Activated CD4-positive, alpha-beta memory T cell treated with anti-CD3 and anti-CD28 coated beads, Interleukin-2, amount 10 ng/mL, durations not matched to agents 7 days and 5 days (primary cell): ENCODE measurements at regions not wholly inside any gene's neighbourhood (a gene's known extent, or its start where the extent isn't known, plus 50 kb on each side); places are given as distances from the start of the nearest gene placed in this dataset.

Experiments
- CTCF ChIA-PET: fragments of 350-600 bp; sonication (Branson Sonifier 250); formaldehyde crosslinking; loops from one replicate; lab custom pipeline; 2021; ENCODE audit warnings: antibody characterized with exemption, inconsistent platforms; lab: Charles Lee
- POLR2A ChIA-PET: fragments of 350-600 bp; sonication (Branson Sonifier 250); formaldehyde crosslinking; loops from one replicate; lab custom pipeline; 2021; ENCODE audit warnings: antibody characterized with exemption; lab: Charles Lee
- DNase-seq: peaks from one replicate; pipeline ENCODE4 v3.0.0-alpha.2; 2020
- H3K27ac Mint-ChIP-seq: one replicate; pipeline ENCODE4 v1.8.0; 2021; ENCODE audit warnings: mild to moderate bottlenecking, mixed read lengths
- H3K27me3 Mint-ChIP-seq: one replicate; pipeline ENCODE4 v1.8.0; 2021; ENCODE audit warnings: mixed read lengths
- H3K36me3 Mint-ChIP-seq: one replicate; pipeline ENCODE4 v1.8.0; 2021; ENCODE audit warnings: low read depth, mixed read lengths
- H3K4me1 Mint-ChIP-seq: one replicate; pipeline ENCODE4 v1.8.0; 2021; ENCODE audit warnings: mixed read lengths
- H3K4me3 Mint-ChIP-seq: one replicate; pipeline ENCODE4 v1.8.0; 2021; ENCODE audit warnings: mild to moderate bottlenecking, mixed read lengths
- H3K9me3 Mint-ChIP-seq: one replicate; pipeline ENCODE4 v1.8.0; 2021; ENCODE audit warnings: mixed read lengths

DNA sequence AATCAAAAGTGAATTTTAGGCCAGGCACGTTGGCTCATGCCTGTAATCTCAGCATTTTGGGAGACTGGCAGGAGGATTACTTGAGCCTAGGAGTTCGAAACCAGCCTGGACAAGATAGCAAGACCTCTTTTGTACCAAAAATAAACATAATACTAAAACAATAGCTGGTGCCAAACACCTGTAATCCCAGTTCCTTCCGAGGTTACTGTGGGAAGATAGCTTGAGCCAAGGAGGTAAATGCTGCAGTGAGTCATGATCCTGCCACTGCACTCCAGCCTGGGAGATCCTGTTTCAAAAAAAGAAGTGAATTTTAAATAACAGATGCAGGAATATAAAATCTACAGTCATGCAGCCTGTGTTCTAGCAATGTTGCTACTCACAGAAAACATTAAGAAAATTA, 488.3 kb downstream of the PPARGC1A start:
- DNase-seq = no peak
- ChIA-PET POLR2A (no interaction called here), CTCF (no interaction called here)
- no peak overlapping the region for H3K4me3 Mint-ChIP-seq
- no peaks in the 10 kb centered on the region for H3K27me3 Mint-ChIP-seq
- H3K4me1 Mint-ChIP-seq = no peaks in the 10 kb centered on the region
- peaks cover 10% of the 10 kb centered on the region for H3K9me3 Mint-ChIP-seq
- no peaks in the 10 kb centered on the region for H3K36me3 Mint-ChIP-seq
- H3K27ac Mint-ChIP-seq = no peak overlapping the region

DNA sequence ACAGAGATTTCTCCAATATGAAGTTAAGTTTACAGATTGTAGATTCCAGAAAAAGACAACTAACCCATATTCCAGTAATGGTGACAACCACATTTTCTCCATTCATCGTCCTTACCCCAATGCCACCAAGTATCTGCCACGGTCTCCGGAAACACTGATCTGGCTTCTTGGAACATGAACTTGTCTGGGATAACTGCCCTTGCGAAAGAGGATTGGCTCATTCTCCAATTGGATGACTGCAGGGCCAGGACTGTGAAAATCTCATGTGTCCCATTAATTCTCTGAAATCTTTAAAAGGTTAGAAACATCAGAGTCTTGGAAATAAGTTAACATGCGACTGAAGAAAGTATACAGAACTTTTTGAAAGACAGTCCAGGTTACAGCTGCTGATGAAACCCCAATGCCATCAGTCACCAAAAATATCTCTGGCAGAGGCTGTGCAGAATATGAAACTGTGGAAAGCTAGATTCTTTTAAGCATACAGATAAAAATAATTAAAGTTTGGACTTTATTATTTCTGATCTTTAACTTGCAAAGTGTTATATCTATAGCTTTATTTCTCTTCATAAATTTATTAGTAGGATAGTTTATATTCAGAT, 496.9 kb downstream of the PPARGC1A start:
- Mint-ChIP-seq H3K4me1 (no peaks in the 10 kb centered on the region), H3K9me3 (peaks cover 8% of the 10 kb centered on the region), H3K27me3 (no peaks in the 10 kb centered on the region), H3K27ac (no peak overlapping the region), H3K36me3 (no peaks in the 10 kb centered on the region), H3K4me3 (no peak overlapping the region)
- POLR2A ChIA-PET = no interaction called here
- CTCF ChIA-PET = interaction anchor here (0.6 kb wide), 1 partner anchor 19 kb away, joined by 3 read pairs; no protein-coding TSS in a partner anchor
- no peak for DNase-seq

DNA sequence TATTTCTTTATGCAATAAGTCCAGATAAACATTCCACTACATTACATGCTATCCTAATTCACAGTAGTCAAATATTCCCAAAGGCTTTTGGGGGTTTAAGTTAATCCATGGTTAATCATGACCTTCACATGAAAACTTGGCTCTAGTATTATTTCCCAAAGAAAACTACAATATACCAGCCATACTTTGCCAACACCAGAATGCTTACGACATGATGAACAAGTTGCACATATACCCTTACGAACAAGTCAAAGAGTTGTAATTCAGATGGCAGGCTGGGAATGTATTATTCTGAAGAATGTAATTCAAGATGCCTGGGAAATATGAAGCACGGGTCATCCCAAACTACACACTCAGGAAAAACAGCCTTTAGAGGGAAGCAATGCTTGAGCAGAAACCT, 499.6 kb downstream of the PPARGC1A start:
- no peaks in the 10 kb centered on the region for H3K27me3 Mint-ChIP-seq

DNA sequence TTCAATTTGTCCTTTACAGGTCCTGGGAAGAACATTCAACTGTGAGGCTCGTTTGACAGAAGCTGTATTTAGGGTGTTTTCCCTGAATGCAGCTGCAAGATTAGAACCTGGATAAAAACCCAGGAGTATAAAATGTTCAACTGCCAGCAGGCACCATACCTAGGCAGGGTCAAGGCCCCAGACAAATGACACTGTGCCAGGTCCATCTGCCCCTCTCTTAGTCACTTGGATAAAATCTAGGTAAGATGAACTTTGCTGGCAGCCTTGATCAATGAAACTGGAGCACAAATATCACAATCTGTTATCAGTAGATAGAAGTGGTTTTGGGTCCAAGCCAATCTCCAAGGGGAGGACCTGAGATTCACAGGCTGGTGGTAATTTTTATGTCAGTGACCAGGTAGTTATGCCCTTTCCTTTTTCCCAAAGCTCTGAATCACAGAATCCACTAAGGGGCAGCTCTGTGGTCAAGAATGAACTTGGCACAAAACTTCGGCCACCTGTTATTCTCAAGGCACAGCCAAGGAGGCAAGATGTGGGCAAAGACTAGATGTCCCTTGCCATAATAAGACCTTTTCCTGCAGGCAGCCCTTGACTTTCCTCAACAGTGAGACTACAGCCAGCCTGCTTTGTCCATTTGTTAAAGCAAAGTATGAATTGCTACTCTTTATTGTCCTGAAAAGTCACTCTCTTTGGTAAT, 501.0 kb downstream of the PPARGC1A start:
- H3K36me3 Mint-ChIP-seq = no peaks in the 10 kb centered on the region
- H3K27ac Mint-ChIP-seq = no peak overlapping the region
- no peaks in the 10 kb centered on the region for H3K27me3 Mint-ChIP-seq
- peaks cover 4% of the 10 kb centered on the region for H3K9me3 Mint-ChIP-seq
- CTCF ChIA-PET = no interaction called here
- H3K4me1 Mint-ChIP-seq = no peaks in the 10 kb centered on the region
- POLR2A ChIA-PET = no interaction called here
- no peak overlapping the region for H3K4me3 Mint-ChIP-seq
- DNase-seq = no peak

More for the DNA sequence above, 499.6 kb downstream of the PPARGC1A start:
- Mint-ChIP-seq H3K4me3 (no peak overlapping the region), H3K27ac (no peak overlapping the region), H3K9me3 (peaks cover 5% of the 10 kb centered on the region), H3K4me1 (no peaks in the 10 kb centered on the region), H3K36me3 (no peaks in the 10 kb centered on the region)
- CTCF ChIA-PET = no interaction called here
- POLR2A ChIA-PET = no interaction called here
- DNase-seq = no peak

DNA sequence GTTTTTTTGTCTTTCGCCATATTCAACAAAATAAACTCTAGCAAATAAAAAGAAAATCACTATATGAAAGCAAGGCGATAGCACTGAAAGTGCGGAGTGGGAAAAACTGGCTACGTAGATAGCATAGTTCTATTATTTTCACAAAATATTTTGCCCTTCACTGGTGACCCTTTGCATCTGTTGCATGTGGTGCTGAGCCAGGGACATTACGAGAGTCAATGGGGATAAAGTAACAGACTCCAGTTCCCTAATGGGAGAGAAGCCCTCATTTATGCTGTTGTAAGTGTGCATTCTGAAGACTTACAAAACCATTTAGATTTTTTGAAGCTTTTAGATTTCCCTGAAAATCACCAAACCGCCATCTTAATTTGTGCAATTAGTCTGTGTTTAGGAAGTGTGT, 501.6 kb downstream of the PPARGC1A start:
- Mint-ChIP-seq H3K4me3 (no peak overlapping the region), H3K4me1 (no peaks in the 10 kb centered on the region), H3K36me3 (no peaks in the 10 kb centered on the region), H3K27me3 (no peaks in the 10 kb centered on the region), H3K27ac (no peak overlapping the region), H3K9me3 (peaks cover 4% of the 10 kb centered on the region)
- no peak for DNase-seq
- CTCF ChIA-PET = no interaction called here
- POLR2A ChIA-PET = no interaction called here

DNA sequence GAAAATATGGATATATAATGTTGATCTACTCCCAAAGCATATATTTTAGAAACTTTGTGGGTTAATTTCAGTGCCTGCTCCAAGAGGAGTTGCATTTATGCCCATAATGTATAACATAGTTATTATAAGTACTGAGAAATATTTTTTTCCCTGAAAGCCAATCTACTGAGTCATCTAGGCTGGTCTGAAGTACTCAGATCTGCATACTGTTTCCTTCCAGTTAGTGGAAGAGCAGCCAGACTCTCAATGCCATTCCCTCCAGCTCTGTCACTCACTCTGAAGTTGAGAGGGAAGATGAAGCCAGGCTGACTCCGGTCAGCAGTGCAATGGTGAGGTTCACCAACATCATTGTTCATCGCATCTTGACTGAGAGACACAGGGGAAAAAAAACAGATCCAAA, 505.1 kb downstream of the PPARGC1A start:
- ChIA-PET CTCF (no interaction called here), POLR2A (no interaction called here)
- no peak overlapping the region for H3K4me3 Mint-ChIP-seq
- no peak for DNase-seq
- peaks cover 2% of the 10 kb centered on the region for H3K9me3 Mint-ChIP-seq
- H3K27me3 Mint-ChIP-seq = no peaks in the 10 kb centered on the region
- H3K27ac Mint-ChIP-seq = no peak overlapping the region
- no peaks in the 10 kb centered on the region for H3K36me3 Mint-ChIP-seq
- H3K4me1 Mint-ChIP-seq = no peaks in the 10 kb centered on the region

DNA sequence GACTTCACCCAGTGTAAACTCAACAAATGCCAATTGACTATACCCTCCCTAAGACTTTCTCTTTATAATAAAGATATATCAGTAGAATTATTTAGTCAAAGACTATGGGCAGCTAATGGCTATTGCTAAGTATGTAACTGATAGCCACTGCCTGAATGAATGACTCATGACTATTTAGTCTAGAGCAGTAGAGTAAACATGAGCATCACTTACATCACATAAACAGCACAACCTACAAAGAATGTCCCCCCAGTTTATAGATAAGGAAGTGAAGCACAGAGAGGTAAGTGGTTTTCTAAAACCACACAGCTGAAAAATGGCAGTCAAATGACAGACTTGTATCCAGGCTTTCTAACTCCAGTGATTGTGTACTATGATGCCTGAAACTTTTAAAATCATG, 507.0 kb downstream of the PPARGC1A start:
- Mint-ChIP-seq H3K9me3 (peaks cover 2% of the 10 kb centered on the region), H3K36me3 (no peaks in the 10 kb centered on the region), H3K4me1 (no peaks in the 10 kb centered on the region), H3K4me3 (no peak overlapping the region), H3K27me3 (no peaks in the 10 kb centered on the region), H3K27ac (no peak overlapping the region)
- POLR2A ChIA-PET = no interaction called here
- CTCF ChIA-PET = no interaction called here
- DNase-seq = no peak

DNA sequence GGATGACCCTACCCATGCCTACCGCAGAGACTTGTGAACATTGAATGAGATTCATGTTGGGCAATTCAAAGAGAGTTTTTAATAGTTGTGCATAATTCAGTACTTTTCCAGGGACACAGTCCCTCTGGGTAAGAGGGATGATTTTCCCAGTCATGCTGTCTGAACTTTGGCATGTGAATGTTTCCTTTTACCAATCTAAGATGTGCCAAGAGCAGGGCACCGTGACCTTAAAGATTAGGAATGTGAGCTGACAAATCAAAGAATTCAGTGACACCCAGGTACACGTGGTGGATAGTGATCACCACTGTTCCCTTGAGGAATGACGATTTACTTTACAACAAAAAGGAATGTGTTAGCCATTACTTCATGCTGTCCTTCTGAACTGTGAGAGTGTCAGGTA, 515.6 kb downstream of the PPARGC1A start:
- no peak overlapping the region for H3K4me3 Mint-ChIP-seq
- H3K4me1 Mint-ChIP-seq = no peaks in the 10 kb centered on the region
- no peak for DNase-seq
- H3K9me3 Mint-ChIP-seq = no peaks in the 10 kb centered on the region
- no peaks in the 10 kb centered on the region for H3K36me3 Mint-ChIP-seq
- ChIA-PET POLR2A (no interaction called here), CTCF (no interaction called here)
- H3K27me3 Mint-ChIP-seq = no peaks in the 10 kb centered on the region
- H3K27ac Mint-ChIP-seq = no peak overlapping the region

DNA sequence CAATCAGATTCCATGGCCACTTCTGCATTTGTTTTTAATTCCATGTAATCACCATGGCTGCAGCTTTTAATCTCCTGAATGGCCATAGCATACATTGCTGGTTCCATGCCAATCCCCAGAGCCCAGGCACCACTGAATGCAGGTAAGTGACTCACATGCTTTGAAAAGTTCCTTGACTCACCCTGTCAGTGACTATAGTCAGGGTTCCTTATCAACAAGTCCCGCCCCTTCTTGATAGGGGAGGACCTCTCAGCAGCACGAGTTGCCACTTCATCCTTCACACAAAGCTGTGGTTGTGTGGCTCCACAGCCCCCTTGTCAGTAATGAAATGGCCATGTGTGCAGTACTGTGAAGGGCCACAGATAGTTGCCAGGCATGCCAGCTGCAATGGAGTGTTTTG, 516.6 kb downstream of the PPARGC1A start:
- H3K4me1 Mint-ChIP-seq = no peaks in the 10 kb centered on the region
- no peaks in the 10 kb centered on the region for H3K27me3 Mint-ChIP-seq
- no peak overlapping the region for H3K4me3 Mint-ChIP-seq
- CTCF ChIA-PET = no interaction called here
- no peaks in the 10 kb centered on the region for H3K36me3 Mint-ChIP-seq
- H3K9me3 Mint-ChIP-seq = no peaks in the 10 kb centered on the region
- no peak for DNase-seq
- H3K27ac Mint-ChIP-seq = no peak overlapping the region
- POLR2A ChIA-PET = no interaction called here

DNA sequence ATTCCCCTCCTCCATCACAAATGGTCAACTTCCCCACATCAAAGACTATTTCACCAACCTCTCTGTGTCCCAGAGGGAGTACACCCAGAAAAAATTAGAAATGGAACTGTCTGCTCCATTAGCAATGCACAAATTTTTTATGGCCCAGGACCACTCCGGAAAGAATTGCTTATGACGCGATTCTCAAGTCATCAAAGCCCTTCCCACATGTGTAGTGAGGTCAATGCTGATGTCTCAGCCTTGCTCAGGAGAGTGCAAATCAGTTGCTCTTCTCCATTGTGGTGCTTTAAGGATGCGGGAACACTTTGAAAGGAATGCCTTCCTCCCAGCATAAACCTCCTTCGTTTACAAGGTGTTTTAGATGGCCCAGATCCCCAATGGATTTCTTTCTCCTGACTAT, 518.3 kb downstream of the PPARGC1A start:
- no peak overlapping the region for H3K27ac Mint-ChIP-seq
- CTCF ChIA-PET = no interaction called here
- H3K4me3 Mint-ChIP-seq = no peak overlapping the region
- no peaks in the 10 kb centered on the region for H3K9me3 Mint-ChIP-seq
- H3K27me3 Mint-ChIP-seq = no peaks in the 10 kb centered on the region
- POLR2A ChIA-PET = no interaction called here
- DNase-seq = no peak
- no peaks in the 10 kb centered on the region for H3K4me1 Mint-ChIP-seq
- no peaks in the 10 kb centered on the region for H3K36me3 Mint-ChIP-seq

DNA sequence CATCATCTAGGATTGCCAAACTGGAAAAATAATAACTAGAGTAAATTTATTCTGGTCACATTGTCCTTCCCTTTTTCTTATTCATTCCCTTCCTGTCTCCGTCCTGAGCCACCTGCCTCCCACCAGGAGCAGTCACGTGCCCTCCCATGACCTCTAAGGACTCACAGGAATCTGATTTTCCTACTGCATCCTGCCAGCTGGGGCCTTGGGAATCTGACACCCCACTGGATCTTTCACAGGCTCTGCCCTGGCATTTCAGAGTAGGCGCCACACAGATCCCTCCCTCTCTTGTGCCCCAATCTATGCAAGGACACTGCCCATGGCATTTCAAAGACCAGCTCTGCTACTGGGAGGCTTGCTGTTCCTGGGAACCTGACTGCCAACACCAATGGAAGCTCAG, 520.5 kb downstream of the PPARGC1A start:
- no peak overlapping the region for H3K27ac Mint-ChIP-seq

DNA sequence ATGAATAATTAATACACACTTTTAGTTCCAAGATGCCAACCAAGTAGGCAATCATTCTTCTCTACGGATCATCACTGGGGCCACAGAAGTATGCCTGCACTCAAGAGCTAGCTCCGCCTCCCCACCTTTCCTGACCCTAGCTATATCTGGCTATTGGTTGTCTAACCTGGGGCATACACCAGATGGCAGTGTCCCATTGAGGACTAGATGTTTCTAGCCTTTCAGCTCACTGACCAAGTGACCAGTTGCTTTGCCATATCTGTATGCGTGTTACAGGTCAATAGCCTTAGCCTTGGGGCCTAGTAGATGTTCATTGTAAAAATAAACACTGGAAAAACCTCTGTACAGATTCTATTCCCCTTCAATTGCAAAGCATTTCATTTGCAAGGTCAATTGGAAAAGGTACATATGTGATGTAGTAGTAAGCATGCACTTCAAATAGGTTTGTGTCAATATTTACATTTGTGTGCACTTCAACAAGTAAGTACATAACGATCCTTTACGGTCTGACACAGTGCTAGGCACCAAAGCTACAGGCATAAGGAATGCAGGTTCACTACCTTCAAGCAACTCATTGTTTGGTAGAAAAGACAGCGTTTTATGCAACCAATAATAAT, 521.7 kb downstream of the PPARGC1A start:
- Mint-ChIP-seq H3K4me3 (no peak overlapping the region), H3K27me3 (no peaks in the 10 kb centered on the region), H3K36me3 (no peaks in the 10 kb centered on the region), H3K4me1 (no peaks in the 10 kb centered on the region), H3K9me3 (no peaks in the 10 kb centered on the region), H3K27ac (no peak overlapping the region)
- ChIA-PET CTCF (no interaction called here), POLR2A (no interaction called here)
- no peak for DNase-seq

More for the DNA sequence above, 520.5 kb downstream of the PPARGC1A start:
- Mint-ChIP-seq H3K27me3 (no peaks in the 10 kb centered on the region), H3K36me3 (no peaks in the 10 kb centered on the region), H3K4me1 (no peaks in the 10 kb centered on the region), H3K9me3 (no peaks in the 10 kb centered on the region), H3K4me3 (no peak overlapping the region)
- DNase-seq = no peak
- POLR2A ChIA-PET = no interaction called here
- CTCF ChIA-PET = no interaction called here

DNA sequence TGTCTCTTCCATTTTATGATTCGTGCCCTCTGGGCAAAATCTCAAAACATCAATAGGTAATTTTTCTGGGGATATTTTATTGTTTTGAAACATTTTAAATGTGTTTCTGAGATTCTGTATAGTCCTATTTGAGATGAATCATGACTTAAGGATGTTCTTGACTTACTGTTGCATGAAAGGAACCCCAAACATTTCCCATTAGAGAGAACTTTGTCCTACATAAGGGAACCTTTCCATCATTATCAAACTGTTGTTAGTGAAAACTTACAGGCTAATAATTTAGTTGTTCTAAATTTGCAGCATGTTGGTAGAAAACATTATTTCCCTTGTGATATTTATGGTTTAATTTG, 523.3 kb downstream of the PPARGC1A start:
- no peaks in the 10 kb centered on the region for H3K9me3 Mint-ChIP-seq
- H3K4me3 Mint-ChIP-seq = no peak overlapping the region
- no peaks in the 10 kb centered on the region for H3K36me3 Mint-ChIP-seq
- H3K4me1 Mint-ChIP-seq = no peaks in the 10 kb centered on the region
- CTCF ChIA-PET = no interaction called here
- DNase-seq = no peak
- H3K27me3 Mint-ChIP-seq = no peaks in the 10 kb centered on the region
- POLR2A ChIA-PET = no interaction called here
- H3K27ac Mint-ChIP-seq = no peak overlapping the region
